ENCODE measurements at regions not wholly inside any gene's neighbourhood (a gene's known extent, or its start where the extent isn't known, plus 50 kb on each side); places are given as distances from the start of the nearest gene placed in this dataset.

DNA sequence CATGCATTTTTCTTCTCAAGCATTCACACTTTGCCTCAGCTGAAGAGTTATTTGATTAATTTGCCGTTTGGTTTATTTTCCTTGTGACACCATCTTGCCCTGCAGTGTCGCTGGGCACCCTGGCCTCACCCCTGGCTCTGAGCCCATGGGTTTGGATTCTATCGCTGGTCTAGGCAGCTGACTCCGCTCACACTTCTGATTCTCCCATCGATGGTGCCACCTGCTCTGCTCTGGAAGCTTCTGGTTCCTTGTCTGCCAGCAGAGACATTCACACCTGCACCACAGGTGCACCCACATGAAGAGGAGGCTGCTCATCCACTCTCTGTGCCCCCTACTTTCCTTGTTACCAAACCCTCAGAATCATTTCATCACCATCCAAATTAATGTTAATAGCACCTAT lies 291.6 kb upstream of the CDH4 start:
- Histone ChIP-seq H3K27me3 (ENCODE audit: insufficient read depth, low read length) (no peaks in the 10 kb centered on the region), H3K27ac (ENCODE audit: low read depth, low read length) (no peak overlapping the region), H3K4me1 (ENCODE audit: control insufficient read depth, insufficient read depth, low read length, unreplicated experiment) (no peaks in the 10 kb centered on the region), H3K36me3 (ENCODE audit: insufficient read depth, low read length) (no peaks in the 10 kb centered on the region), H3K4me3 (ENCODE audit: low read depth, low read length) (no peak overlapping the region), H2AFZ (ENCODE audit: low read length, unreplicated experiment) (no peak overlapping the region), H3K79me2 (ENCODE audit: control insufficient read depth, insufficient read depth, low read length, unreplicated experiment) (no peaks in the 10 kb centered on the region)

DNA sequence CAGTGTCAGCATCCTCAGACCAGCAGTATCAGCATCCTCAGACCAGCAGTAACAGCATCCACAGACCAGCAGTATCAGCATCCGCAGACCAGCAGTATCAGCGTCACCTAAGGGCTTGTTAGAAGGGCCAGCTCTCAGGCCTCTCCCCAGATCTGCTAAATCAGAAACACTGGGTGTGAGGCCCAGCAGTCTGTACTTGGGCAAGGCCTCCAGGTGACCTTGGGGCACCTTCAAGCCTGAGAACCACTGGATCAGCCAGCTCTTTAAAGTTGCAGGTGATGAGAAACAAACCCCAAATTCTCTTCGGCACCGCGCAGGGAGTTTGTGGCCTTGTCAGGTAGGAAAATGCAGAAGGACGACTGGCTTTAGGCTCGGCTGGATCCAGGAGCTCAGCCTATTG lies 290.5 kb upstream of the CDH4 start:
- H3K4me3 ChIP-seq (ENCODE audit: low read depth, low read length) = no peak overlapping the region
- H3K79me2 ChIP-seq (ENCODE audit: control insufficient read depth, insufficient read depth, low read length, unreplicated experiment) = no peaks in the 10 kb centered on the region
- no peak overlapping the region for H3K27ac ChIP-seq (ENCODE audit: low read depth, low read length)
- H3K4me1 ChIP-seq (ENCODE audit: control insufficient read depth, insufficient read depth, low read length, unreplicated experiment) = no peaks in the 10 kb centered on the region
- H2AFZ ChIP-seq (ENCODE audit: low read length, unreplicated experiment) = no peak overlapping the region
- H3K27me3 ChIP-seq (ENCODE audit: insufficient read depth, low read length) = no peaks in the 10 kb centered on the region
- H3K36me3 ChIP-seq (ENCODE audit: insufficient read depth, low read length) = no peaks in the 10 kb centered on the region

DNA sequence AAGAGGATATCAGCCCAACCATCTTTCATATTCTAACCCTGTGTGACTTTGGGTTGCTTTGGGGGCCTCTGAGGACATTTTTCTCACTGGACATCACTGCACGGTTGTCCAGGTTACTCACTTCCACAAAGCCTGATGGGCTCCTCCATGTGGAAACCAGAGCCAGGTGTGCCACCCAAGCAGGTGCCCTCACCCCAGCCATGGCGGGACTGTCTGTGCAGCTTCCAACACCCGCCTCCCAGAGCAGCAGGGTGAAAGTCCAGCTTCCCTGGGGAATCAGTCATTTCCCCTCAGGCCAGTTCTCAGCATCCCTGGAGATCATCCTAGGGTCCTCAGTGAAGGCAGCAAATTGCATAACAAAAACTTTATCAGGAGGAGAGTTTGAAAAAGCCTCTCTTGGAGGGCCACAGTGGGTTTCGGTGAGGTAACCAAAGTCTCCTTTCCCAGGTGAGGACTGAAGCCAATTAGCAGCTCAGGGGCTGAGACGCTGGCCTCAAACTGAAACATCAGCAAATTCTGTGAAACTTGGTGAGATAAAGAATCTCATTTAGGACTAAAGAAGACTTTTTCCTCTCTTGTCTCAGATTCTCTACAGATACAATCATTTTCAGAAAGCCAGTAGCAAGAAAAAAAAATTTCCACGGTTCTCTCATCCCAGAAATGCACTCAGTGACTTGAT lies 289.6 kb upstream of the CDH4 start:
- H3K27ac ChIP-seq (ENCODE audit: low read depth, low read length) = no peak overlapping the region

DNA sequence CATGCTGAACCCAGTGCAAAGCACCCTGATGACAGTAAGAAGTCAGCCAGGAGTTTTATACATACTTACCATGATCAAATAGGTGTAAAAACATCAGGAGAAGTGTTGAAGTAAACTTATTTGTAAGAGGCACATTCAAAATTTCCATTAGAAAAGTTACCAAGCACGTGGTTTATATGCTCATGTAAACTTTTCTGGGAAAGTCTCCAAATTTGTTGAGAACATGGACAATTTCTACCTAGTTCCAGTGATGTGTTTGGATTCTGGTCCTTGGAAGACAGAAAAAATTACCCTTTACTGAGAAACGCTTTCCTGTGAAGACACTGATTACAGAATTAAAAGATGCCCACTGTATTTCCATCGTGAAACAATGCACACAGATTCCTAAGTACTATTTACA lies 288.9 kb upstream of the CDH4 start:
- no peak overlapping the region for H3K27ac ChIP-seq (ENCODE audit: low read depth, low read length)
- no peaks in the 10 kb centered on the region for H3K27me3 ChIP-seq (ENCODE audit: insufficient read depth, low read length)
- H3K36me3 ChIP-seq (ENCODE audit: insufficient read depth, low read length) = no peaks in the 10 kb centered on the region
- no peak overlapping the region for H2AFZ ChIP-seq (ENCODE audit: low read length, unreplicated experiment)
- no peak overlapping the region for H3K4me3 ChIP-seq (ENCODE audit: low read depth, low read length)
- no peaks in the 10 kb centered on the region for H3K4me1 ChIP-seq (ENCODE audit: control insufficient read depth, insufficient read depth, low read length, unreplicated experiment)
- H3K79me2 ChIP-seq (ENCODE audit: control insufficient read depth, insufficient read depth, low read length, unreplicated experiment) = no peaks in the 10 kb centered on the region

More for the DNA sequence above, 289.6 kb upstream of the CDH4 start:
- no peak overlapping the region for H3K4me3 ChIP-seq (ENCODE audit: low read depth, low read length)
- no peaks in the 10 kb centered on the region for H3K36me3 ChIP-seq (ENCODE audit: insufficient read depth, low read length)
- H3K79me2 ChIP-seq (ENCODE audit: control insufficient read depth, insufficient read depth, low read length, unreplicated experiment) = no peaks in the 10 kb centered on the region
- H3K27me3 ChIP-seq (ENCODE audit: insufficient read depth, low read length) = no peaks in the 10 kb centered on the region
- H3K4me1 ChIP-seq (ENCODE audit: control insufficient read depth, insufficient read depth, low read length, unreplicated experiment) = no peaks in the 10 kb centered on the region
- H2AFZ ChIP-seq (ENCODE audit: low read length, unreplicated experiment) = no peak overlapping the region

DNA sequence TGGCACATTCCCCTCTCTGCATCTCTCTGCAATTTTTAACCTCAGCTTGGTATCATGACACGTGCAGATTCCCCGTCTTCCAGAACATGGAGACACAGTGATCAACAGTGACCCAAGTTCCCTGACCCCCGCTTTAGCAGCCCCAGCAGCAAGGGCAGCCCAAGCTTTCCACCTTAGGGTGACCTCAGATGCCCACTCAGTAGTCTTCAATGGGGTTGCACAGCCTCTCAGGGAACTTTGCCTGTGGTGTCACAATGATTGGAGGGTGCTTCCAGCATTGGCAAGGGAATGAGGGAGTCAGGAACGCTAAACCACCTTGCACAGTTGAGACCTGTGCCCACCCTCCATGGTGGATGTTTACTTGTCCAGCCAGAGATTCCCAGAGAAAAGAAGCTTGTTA lies 287.1 kb upstream of the CDH4 start:
- no peak overlapping the region for H2AFZ ChIP-seq (ENCODE audit: low read length, unreplicated experiment)
- H3K4me3 ChIP-seq (ENCODE audit: low read depth, low read length) = no peak overlapping the region
- no peak overlapping the region for H3K27ac ChIP-seq (ENCODE audit: low read depth, low read length)
- no peaks in the 10 kb centered on the region for H3K79me2 ChIP-seq (ENCODE audit: control insufficient read depth, insufficient read depth, low read length, unreplicated experiment)
- no peaks in the 10 kb centered on the region for H3K4me1 ChIP-seq (ENCODE audit: control insufficient read depth, insufficient read depth, low read length, unreplicated experiment)
- no peaks in the 10 kb centered on the region for H3K27me3 ChIP-seq (ENCODE audit: insufficient read depth, low read length)
- no peaks in the 10 kb centered on the region for H3K36me3 ChIP-seq (ENCODE audit: insufficient read depth, low read length)

DNA sequence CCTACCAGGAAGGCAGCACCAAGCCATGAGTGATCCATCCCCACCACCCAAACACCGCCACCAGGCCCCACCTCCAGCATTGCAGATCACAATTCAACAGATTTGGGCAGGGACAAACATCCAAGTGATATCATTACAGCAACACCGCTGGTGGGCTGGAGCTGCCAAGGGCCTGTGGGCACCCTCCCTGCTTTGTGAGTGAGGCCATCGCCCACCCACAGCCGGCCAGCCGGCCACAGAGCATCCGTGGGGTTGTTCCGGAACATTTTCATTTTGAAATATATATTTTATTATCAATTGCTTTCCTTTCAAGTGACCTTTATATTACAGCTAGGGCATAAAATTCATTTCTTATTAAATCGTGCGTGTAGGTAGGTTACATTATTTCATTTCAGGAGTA lies 286.0 kb upstream of the CDH4 start:
- no peak overlapping the region for H3K4me3 ChIP-seq (ENCODE audit: low read depth, low read length)
- no peaks in the 10 kb centered on the region for H3K36me3 ChIP-seq (ENCODE audit: insufficient read depth, low read length)
- no peak overlapping the region for H3K27ac ChIP-seq (ENCODE audit: low read depth, low read length)
- H3K4me1 ChIP-seq (ENCODE audit: control insufficient read depth, insufficient read depth, low read length, unreplicated experiment) = no peaks in the 10 kb centered on the region
- H2AFZ ChIP-seq (ENCODE audit: low read length, unreplicated experiment) = no peak overlapping the region
- no peaks in the 10 kb centered on the region for H3K27me3 ChIP-seq (ENCODE audit: insufficient read depth, low read length)
- H3K79me2 ChIP-seq (ENCODE audit: control insufficient read depth, insufficient read depth, low read length, unreplicated experiment) = no peaks in the 10 kb centered on the region

DNA sequence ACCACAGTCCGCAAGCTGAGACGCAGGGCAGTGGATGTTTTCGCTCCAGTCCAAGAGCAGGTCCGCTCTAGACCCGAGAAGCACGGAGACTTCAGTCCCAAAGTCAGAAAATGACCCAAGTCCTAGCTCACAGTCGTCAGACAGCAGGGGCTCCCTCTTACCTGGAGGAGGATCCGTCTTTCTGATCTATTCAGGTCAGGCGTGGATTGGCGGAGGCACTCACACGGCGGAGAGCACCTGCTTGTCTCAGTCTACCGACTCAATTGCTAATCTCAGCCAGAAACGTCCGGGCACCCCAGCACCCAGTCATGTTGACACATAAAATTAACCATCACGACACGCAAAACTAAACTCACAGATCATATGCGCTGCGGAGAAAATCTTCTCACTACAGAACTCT lies 285.3 kb upstream of the CDH4 start:
- Histone ChIP-seq H3K36me3 (ENCODE audit: insufficient read depth, low read length) (no peaks in the 10 kb centered on the region), H3K27ac (ENCODE audit: low read depth, low read length) (no peak overlapping the region), H3K27me3 (ENCODE audit: insufficient read depth, low read length) (no peaks in the 10 kb centered on the region), H3K79me2 (ENCODE audit: control insufficient read depth, insufficient read depth, low read length, unreplicated experiment) (no peaks in the 10 kb centered on the region), H3K4me3 (ENCODE audit: low read depth, low read length) (no peak overlapping the region), H3K4me1 (ENCODE audit: control insufficient read depth, insufficient read depth, low read length, unreplicated experiment) (no peaks in the 10 kb centered on the region), H2AFZ (ENCODE audit: low read length, unreplicated experiment) (no peak overlapping the region)

DNA sequence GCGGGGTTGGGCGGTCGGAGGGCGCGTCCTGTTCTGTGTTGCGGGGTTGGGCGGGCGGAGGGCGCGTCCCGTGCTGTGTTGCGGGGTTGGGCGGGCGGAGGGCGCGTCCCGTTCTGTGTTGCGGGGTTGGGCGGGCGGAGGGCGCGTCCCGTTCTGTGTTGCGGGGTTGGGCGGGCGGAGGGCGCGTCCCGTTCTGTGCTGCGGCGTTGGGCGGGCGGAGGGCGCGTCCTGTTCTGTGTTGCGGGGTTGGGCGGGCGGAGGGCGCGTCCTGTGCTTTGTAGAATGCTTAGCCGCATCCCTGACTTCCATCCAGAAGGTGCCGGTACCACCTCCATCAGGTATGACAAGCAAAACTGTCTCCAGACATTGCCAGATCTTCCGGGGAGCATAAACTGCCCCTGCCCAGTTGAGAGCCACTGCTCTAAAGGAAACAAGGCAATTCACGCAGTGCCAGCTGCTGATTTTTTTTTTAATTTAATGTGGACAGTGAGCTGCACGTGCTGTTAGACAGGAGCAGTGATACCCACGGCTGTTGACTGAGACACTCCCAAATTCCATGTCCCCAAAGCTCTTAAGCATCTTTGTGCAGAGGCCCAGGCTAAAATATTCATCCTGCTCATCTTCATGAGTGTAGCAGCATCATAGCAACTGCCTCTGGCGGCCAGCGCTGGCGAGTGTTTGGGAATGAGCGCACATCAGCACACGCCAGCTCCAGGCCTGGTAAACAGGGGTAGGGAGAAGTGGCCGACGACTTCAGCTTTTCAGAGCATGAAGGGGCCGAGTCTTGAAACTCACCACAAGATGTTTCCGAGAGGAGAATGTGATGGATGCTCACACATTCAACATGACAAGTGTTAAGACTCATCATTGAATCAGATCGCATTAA lies 284.4 kb upstream of the CDH4 start:
- H3K27ac ChIP-seq (ENCODE audit: low read depth, low read length) = no peak overlapping the region
- no peaks in the 10 kb centered on the region for H3K4me1 ChIP-seq (ENCODE audit: control insufficient read depth, insufficient read depth, low read length, unreplicated experiment)
- no peak overlapping the region for H3K4me3 ChIP-seq (ENCODE audit: low read depth, low read length)
- H2AFZ ChIP-seq (ENCODE audit: low read length, unreplicated experiment) = no peak overlapping the region
- no peaks in the 10 kb centered on the region for H3K36me3 ChIP-seq (ENCODE audit: insufficient read depth, low read length)
- H3K79me2 ChIP-seq (ENCODE audit: control insufficient read depth, insufficient read depth, low read length, unreplicated experiment) = no peaks in the 10 kb centered on the region
- no peaks in the 10 kb centered on the region for H3K27me3 ChIP-seq (ENCODE audit: insufficient read depth, low read length)

DNA sequence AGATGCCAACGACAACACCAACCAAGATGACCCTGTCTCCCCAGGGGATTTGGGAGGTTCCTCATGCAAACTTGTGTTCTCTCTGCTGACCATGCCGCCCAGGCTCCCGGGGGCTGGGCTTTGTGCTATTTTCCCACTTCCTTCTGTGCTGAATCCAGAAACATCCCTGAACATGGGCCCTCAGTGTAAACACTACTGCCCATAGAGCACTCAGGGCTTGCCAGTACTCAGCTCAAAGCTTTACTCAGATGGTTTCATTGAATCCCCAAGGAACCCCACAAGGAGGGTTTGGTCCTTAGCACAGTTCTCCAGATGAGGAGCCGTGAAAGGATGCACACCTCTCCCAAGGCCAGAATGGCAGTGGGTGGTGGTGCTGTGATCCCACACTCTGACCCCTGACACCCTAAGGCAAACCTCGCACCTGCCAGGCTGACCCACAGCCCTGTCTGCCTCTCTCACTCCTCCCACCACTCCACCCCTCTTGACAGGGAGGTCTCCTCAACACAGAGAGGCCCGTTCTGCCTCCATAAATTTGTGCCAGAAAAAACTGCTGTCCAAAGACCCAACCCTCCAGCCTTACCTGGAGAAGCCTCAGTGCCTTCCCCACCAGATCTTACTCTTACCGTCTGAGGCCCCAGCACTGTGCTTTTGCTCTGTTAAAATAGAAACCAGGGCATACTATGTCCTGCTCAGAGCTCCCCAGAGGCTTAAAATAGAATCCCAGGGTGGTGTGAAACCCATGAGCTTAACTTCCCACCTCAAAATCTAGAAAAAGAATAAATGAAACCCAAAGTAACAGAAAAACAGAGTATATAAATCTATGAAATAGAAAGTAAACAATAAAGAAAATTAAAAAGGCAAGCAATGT lies 283.0 kb upstream of the CDH4 start:
- no peaks in the 10 kb centered on the region for H3K36me3 ChIP-seq (ENCODE audit: insufficient read depth, low read length)
- H3K27ac ChIP-seq (ENCODE audit: low read depth, low read length) = no peak overlapping the region
- no peaks in the 10 kb centered on the region for H3K79me2 ChIP-seq (ENCODE audit: control insufficient read depth, insufficient read depth, low read length, unreplicated experiment)
- no peaks in the 10 kb centered on the region for H3K4me1 ChIP-seq (ENCODE audit: control insufficient read depth, insufficient read depth, low read length, unreplicated experiment)
- H2AFZ ChIP-seq (ENCODE audit: low read length, unreplicated experiment) = no peak overlapping the region
- H3K4me3 ChIP-seq (ENCODE audit: low read depth, low read length) = no peak overlapping the region
- no peaks in the 10 kb centered on the region for H3K27me3 ChIP-seq (ENCODE audit: insufficient read depth, low read length)

DNA sequence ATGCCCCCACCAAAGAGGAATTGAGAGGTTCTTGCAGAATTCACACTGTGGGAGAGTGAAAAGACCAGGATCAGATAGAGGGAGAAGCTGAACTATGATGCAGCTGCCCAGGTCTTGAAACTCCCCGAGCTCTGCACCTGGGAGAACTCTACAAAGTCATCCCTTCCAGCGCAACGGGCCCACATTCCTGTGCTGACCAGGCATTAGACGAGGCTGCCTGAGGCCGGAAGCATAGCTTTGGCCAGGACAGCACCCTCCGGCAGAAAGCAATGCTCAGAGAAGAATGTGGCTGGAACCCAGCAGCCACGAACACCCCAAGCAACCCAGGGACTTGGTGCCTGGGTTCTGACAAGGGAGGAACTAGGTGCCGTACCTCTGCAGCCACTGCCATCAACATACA lies 281.5 kb upstream of the CDH4 start:
- H3K36me3 ChIP-seq (ENCODE audit: insufficient read depth, low read length) = no peaks in the 10 kb centered on the region
- H3K79me2 ChIP-seq (ENCODE audit: control insufficient read depth, insufficient read depth, low read length, unreplicated experiment) = no peaks in the 10 kb centered on the region
- H3K27ac ChIP-seq (ENCODE audit: low read depth, low read length) = no peak overlapping the region
- no peaks in the 10 kb centered on the region for H3K4me1 ChIP-seq (ENCODE audit: control insufficient read depth, insufficient read depth, low read length, unreplicated experiment)
- no peak overlapping the region for H3K4me3 ChIP-seq (ENCODE audit: low read depth, low read length)
- no peaks in the 10 kb centered on the region for H3K27me3 ChIP-seq (ENCODE audit: insufficient read depth, low read length)
- H2AFZ ChIP-seq (ENCODE audit: low read length, unreplicated experiment) = no peak overlapping the region

Data from ACC112 (cell line).